ENCODE measurements at regions not wholly inside any gene's neighbourhood (a gene's known extent, or its start where the extent isn't known, plus 50 kb on each side); places are given as distances from the start of the nearest gene placed in this dataset. TPM values are rescaled to one million over a fixed set of nuclear protein-coding genes. Genes with fewer than 3 reads are reported as not detected.
"Not testable (repeated sequence)": the region's sequence is repeated elsewhere in the genome, so short reads cannot be mapped to it uniquely, and the experiment has no call there.

DNA sequence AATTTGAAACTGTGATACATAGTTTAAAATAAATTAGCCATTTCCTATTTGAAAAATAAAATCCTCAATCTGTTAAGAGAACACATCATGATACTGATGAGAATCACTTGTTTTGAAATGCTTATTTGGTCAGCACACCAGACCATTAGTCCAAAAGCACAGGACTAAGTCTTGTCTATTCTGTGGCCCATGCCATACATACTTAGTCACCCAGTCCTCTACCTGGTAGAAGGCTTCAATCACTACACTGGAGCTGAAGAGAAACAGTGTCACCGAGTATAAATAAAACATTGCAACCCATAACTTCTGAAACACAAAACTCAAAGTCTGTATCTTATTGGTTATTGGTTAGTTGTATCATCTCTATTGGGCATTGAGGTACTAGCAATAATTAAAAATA is 51.6 kb upstream of the LYSMD4 start:
- not testable (repeated sequence) for H3K4me3 ChIP-seq (ENCODE audit: low read depth in 1 of 3, low read length in 3 of 3); H3K27ac ChIP-seq (ENCODE audit: low read depth in 1 of 2, low read length in 2 of 2); H3K9ac ChIP-seq (ENCODE audit: low read depth in 1 of 2, low read length in 2 of 2); H3K9me3 ChIP-seq (ENCODE audit: control insufficient read depth in 4 of 4, low read length in 3 of 4); H3K36me3 ChIP-seq (ENCODE audit: control insufficient read depth in 4 of 4, insufficient read depth in 3 of 4, low read depth in 1 of 4, low read length in 3 of 4); H3K4me1 ChIP-seq (ENCODE audit: control insufficient read depth in 4 of 4, insufficient read depth in 4 of 4, low read length in 3 of 4); DNase-seq (ENCODE audit: low spot score); H3K27me3 ChIP-seq (ENCODE audit: control insufficient read depth in 4 of 4, insufficient read depth in 4 of 4, low read length in 3 of 4)
- 96% methylated on average over 1 of the region's 1 CpG for WGBS

DNA sequence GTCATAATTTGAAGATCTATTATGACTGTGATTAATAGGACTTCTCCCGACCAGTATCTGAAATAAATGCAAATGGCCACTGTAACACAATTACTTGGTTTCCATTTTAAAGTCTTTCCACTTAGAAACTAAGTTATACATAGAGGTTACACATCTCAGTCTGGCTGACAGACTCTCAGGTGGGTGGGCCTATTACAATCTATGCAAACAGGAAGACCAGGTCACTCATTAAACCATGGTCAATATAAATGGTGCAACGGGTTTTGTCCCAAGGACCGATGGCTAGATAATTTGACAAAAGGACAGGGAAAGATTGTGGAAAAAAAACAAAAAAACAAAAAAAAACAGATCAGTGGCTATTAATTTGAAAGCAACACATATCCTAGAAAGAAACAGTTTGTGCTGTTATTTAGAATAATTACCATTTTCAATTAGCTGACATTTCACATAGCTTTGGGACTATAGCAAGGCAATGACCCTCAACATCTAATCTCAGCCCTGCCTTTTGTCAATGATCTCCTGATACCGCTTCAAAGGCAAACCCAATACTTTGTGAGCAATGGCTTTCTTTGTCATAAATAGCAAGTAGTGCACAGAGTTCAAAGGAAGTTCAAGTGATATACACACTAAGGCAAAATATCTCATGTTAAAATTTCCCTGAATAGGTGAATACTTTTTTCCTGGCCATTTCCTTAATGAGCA is 50.8 kb upstream of the LYSMD4 start:
- not testable (repeated sequence) for DNase-seq (ENCODE audit: low spot score); H3K36me3 ChIP-seq (ENCODE audit: control insufficient read depth in 4 of 4, insufficient read depth in 3 of 4, low read depth in 1 of 4, low read length in 3 of 4)

More for the DNA sequence above, 50.8 kb upstream of the LYSMD4 start:
- not testable (repeated sequence) for H3K27me3 ChIP-seq (ENCODE audit: control insufficient read depth in 4 of 4, insufficient read depth in 4 of 4, low read length in 3 of 4); H3K9ac ChIP-seq (ENCODE audit: low read depth in 1 of 2, low read length in 2 of 2); H3K4me3 ChIP-seq (ENCODE audit: low read depth in 1 of 3, low read length in 3 of 3); H3K27ac ChIP-seq (ENCODE audit: low read depth in 1 of 2, low read length in 2 of 2); H3K9me3 ChIP-seq (ENCODE audit: control insufficient read depth in 4 of 4, low read length in 3 of 4); H3K4me1 ChIP-seq (ENCODE audit: control insufficient read depth in 4 of 4, insufficient read depth in 4 of 4, low read length in 3 of 4)
- 37% methylated on average over 4 of the region's 4 CpGs for WGBS

Small RNA genes lying in the stretch of these regions (small RNA-seq; reads per million reads assigned to genes)
- gene RN7SL484P = not detected

Measured in liver (tissue), 7 donors.